Endodermal cell (in vitro differentiated cells): ENCODE measurements at regions not wholly inside any gene's neighbourhood (a gene's known extent, or its start where the extent isn't known, plus 50 kb on each side); places are given as distances from the start of the nearest gene placed in this dataset.

Source experiments
- DNase-seq: peaks from one replicate; pipeline ENCODE4 v3.0.0-alpha.2; 2017
- H3K27ac ChIP-seq: 2 replicates; pipeline ENCODE4 v1.5.1; 2013; ENCODE audit warnings: mild to moderate bottlenecking, low read depth, low read length, moderate library complexity
- H3K27me3 ChIP-seq: 2 replicates; pipeline ENCODE4 v1.6.1; 2013; ENCODE audit warnings: mild to moderate bottlenecking, low read length, moderate library complexity; ENCODE audit not compliant: insufficient read depth, control insufficient read depth, poor library complexity, severe bottlenecking
- H3K36me3 ChIP-seq: 2 replicates; pipeline ENCODE4 v1.7.0; 2013; ENCODE audit warnings: mild to moderate bottlenecking, low read length, moderate library complexity; ENCODE audit not compliant: control insufficient read depth, insufficient read depth
- H3K4me1 ChIP-seq: one replicate; pipeline ENCODE4 v1.7.0; 2013; ENCODE audit warnings: low read length; ENCODE audit not compliant: control insufficient read depth, insufficient read depth
- H3K4me3 ChIP-seq: 2 replicates; pipeline ENCODE4 v1.5.1; 2013; ENCODE audit warnings: mild to moderate bottlenecking, low read length, moderate library complexity
- H3K9ac ChIP-seq: 2 replicates; pipeline ENCODE4 v1.6.1; 2013; ENCODE audit warnings: mild to moderate bottlenecking, low read length, moderate library complexity; ENCODE audit not compliant: poor library complexity, severe bottlenecking; ENCODE audit errors: extremely low read depth
- H3K9me3 ChIP-seq: 2 replicates; pipeline ENCODE4 v1.6.1; 2013; ENCODE audit warnings: mild to moderate bottlenecking, low read length, moderate library complexity; ENCODE audit not compliant: control insufficient read depth
- H3K27ac Mint-ChIP-seq: 2 replicates; pipeline ENCODE4 v1.8.0; 2020; ENCODE audit warnings: mixed read lengths
- H3K27me3 Mint-ChIP-seq: 2 replicates; pipeline ENCODE4 v1.8.0; 2021; ENCODE audit warnings: mild to moderate bottlenecking, mixed read lengths; ENCODE audit not compliant: insufficient read depth
- H3K36me3 Mint-ChIP-seq: 2 replicates; pipeline ENCODE4 v1.8.0; 2020; ENCODE audit warnings: low read depth, mixed read lengths
- H3K4me1 Mint-ChIP-seq: 2 replicates; pipeline ENCODE4 v1.8.0; 2020; ENCODE audit warnings: mixed read lengths
- H3K4me3 Mint-ChIP-seq: 2 replicates; pipeline ENCODE4 v1.8.0; 2020; ENCODE audit warnings: mild to moderate bottlenecking, moderate library complexity, mixed read lengths
- H3K9me3 Mint-ChIP-seq: 2 replicates; pipeline ENCODE4 v1.8.0; 2020; ENCODE audit warnings: mild to moderate bottlenecking, mixed read lengths
- CTCF ChIP-seq: fragments of 200-600 bp; sonication (generic); conservative IDR thresholded peaks from 2 replicates; pipeline ENCODE4 v1.5.0; 2021; ENCODE audit warnings: antibody characterized with exemption, mild to moderate bottlenecking
- WGBS, 2 experiments: methylation state at CpG; one replicate each; pipeline versions ENCODE4 v1.1.5 to v1.1.7; 2013; ENCODE audit warnings: missing lambda C conversion rate in 2 of 2, mixed read lengths in 1 of 2; ENCODE audit not compliant: insufficient coverage in 1 of 2, insufficient read length in 1 of 2; 5-methylcytosine and 5-hydroxymethylcytosine counted together

- no peaks in the 10 kb centered on the region for H3K9me3 Mint-ChIP-seq
Observed at GRCh38 chr16:64278196-64278595, 843.7 kb downstream of the CDH11 start.

GRCh38 chr16:64276646-64277045 lies 845.2 kb downstream of the CDH11 start:
- no peaks in the 10 kb centered on the region for H3K4me1 ChIP-seq
- Mint-ChIP-seq H3K27ac (no peak overlapping the region), H3K4me3 (no peak overlapping the region), H3K36me3 (no peaks in the 10 kb centered on the region), H3K27me3 (no peaks in the 10 kb centered on the region), H3K9me3 (no peaks in the 10 kb centered on the region), H3K4me1 (no peaks in the 10 kb centered on the region)
- no peak for TF ChIP-seq CTCF
- WGBS, 2 experiments, result 100% methylated on average over 1 of the region's 1 CpG; no CpG with 5 or more reads in 1 of the 2 experiments
- no peak overlapping the region for H3K27ac ChIP-seq
- no peaks in the 10 kb centered on the region for H3K36me3 ChIP-seq
- H3K9ac ChIP-seq, result no peak overlapping the region
- no peaks in the 10 kb centered on the region for H3K9me3 ChIP-seq
- DNase-seq, result no peak
- H3K4me3 ChIP-seq, result no peak overlapping the region
- no peaks in the 10 kb centered on the region for H3K27me3 ChIP-seq

More at GRCh38 chr16:64278196-64278595, 843.7 kb downstream of the CDH11 start:
- no peaks in the 10 kb centered on the region for H3K27me3 Mint-ChIP-seq
- Histone ChIP-seq H3K9ac (no peak overlapping the region), H3K27me3 (no peaks in the 10 kb centered on the region), H3K9me3 (no peaks in the 10 kb centered on the region), H3K27ac (no peak overlapping the region), H3K36me3 (no peaks in the 10 kb centered on the region), H3K4me3 (no peak overlapping the region), H3K4me1 (no peaks in the 10 kb centered on the region)
- H3K4me1 Mint-ChIP-seq, result no peaks in the 10 kb centered on the region
- 67 to 86% methylated on average over 1 of the region's 1 CpG for WGBS, 2 experiments
- no peak for TF ChIP-seq CTCF
- H3K4me3 Mint-ChIP-seq, result no peak overlapping the region
- no peak overlapping the region for H3K27ac Mint-ChIP-seq
- no peak for DNase-seq
- no peaks in the 10 kb centered on the region for H3K36me3 Mint-ChIP-seq

GRCh38 chr16:64272028-64272427 lies 849.8 kb downstream of the CDH11 start:
- no peak for DNase-seq
- H3K36me3 Mint-ChIP-seq, result no peaks in the 10 kb centered on the region
- H3K27ac Mint-ChIP-seq, result no peak overlapping the region
- H3K27ac ChIP-seq, result no peak overlapping the region
- no peaks in the 10 kb centered on the region for H3K27me3 Mint-ChIP-seq
- no peaks in the 10 kb centered on the region for H3K9me3 ChIP-seq
- H3K4me1 ChIP-seq, result no peaks in the 10 kb centered on the region
- H3K4me3 ChIP-seq, result no peak overlapping the region
- H3K4me3 Mint-ChIP-seq, result no peak overlapping the region
- no peaks in the 10 kb centered on the region for H3K36me3 ChIP-seq
- H3K27me3 ChIP-seq, result no peaks in the 10 kb centered on the region
- H3K4me1 Mint-ChIP-seq, result no peaks in the 10 kb centered on the region
- H3K9me3 Mint-ChIP-seq, result no peaks in the 10 kb centered on the region
- no peak overlapping the region for H3K9ac ChIP-seq
- TF ChIP-seq CTCF, result no peak
